GM12872 (cell line): ENCODE measurements at regions not wholly inside any gene's neighbourhood (a gene's known extent, or its start where the extent isn't known, plus 50 kb on each side); places are given as distances from the start of the nearest gene placed in this dataset.

ENCODE experiments used
- CTCF ChIP-seq: IDR thresholded peaks from 3 replicates; pipeline ENCODE4 v1.5.1; 2011; ENCODE audit warnings: low read depth, mild to moderate bottlenecking, low read length, moderate library complexity; ENCODE audit not compliant: insufficient read depth

- TF ChIP-seq CTCF = no peak
Measured at GRCh38 chr5:133890314-133890713, 78.1 kb downstream of the C5orf15 start.

GRCh38 chr5:133889271-133889905 is 79.0 kb downstream of the C5orf15 start:
- TF ChIP-seq CTCF = no peak

GRCh38 chr5:133888625-133888991 is 79.8 kb downstream of the C5orf15 start:
- TF ChIP-seq CTCF = no peak

GRCh38 chr5:133885566-133885965 is 82.9 kb downstream of the C5orf15 start:
- TF ChIP-seq CTCF = no peak

- TF ChIP-seq CTCF = no peak
Measured at GRCh38 chr5:133884569-133885311, 83.7 kb downstream of the C5orf15 start.

- no peak for TF ChIP-seq CTCF
Measured at GRCh38 chr5:133883916-133884315, 84.5 kb downstream of the C5orf15 start.

GRCh38 chr5:133882846-133883245 is 85.6 kb downstream of the C5orf15 start:
- TF ChIP-seq CTCF = no peak

- TF ChIP-seq CTCF = no peak
Measured at GRCh38 chr5:133882389-133882695, 86.1 kb downstream of the C5orf15 start.
